ENCODE measurements at regions not wholly inside any gene's neighbourhood (a gene's known extent, or its start where the extent isn't known, plus 50 kb on each side); places are given as distances from the start of the nearest gene placed in this dataset.

DNA sequence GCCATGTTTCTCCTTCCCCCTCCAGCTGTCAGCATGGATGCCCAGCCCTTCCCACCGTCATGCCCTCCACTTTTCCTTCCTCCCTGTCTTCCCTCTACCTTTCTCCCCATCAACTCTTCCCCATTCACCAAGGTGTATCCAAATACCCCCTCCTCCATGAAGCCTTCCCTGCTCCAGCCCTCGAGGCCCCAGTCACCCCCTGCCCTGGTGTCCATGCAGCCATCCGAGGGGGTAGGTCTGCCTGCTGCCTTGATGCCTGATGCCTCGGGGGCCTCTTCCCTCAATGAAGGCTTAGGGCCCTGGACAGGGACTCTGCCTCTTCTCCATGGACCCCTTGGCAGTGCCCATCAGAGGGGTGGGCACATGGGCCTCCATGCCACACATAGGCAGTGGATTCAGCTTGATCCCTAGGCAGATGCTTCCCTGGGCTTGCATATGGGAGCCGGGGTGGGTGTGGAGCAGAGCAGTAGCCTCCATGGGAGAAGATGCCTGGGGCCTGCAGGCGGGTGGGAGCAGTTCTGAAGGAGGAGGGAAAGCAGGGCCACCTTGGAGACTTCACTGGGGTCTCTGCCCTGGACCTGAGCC is 795.8 kb downstream of the BRD1 start:
- no peak for DNase-seq

DNA sequence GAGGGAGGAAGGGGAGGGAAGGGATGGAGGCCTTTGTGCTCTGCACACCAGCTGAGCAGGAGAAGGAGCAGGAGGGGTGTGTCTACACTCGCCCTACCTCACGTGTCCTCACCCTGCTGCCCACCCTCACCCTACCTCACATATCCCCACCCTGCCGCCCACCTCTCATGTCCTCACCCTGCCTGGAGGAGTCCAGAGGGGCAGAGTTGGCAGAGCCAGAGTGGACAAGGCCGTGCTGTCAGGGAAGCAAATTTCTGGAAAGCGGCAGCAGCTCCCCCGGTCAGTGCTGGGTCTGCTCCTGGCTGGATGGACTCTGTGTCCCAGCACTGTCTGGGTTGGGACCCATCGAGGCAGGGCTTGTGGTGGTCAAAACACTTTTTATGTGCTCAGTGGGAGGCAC is 799.6 kb downstream of the BRD1 start:
- DNase-seq = no peak

GRCh38 chr22:49027368-49027670 is 800.4 kb downstream of the BRD1 start:
- DNase-seq = no peak

- peak; percentile 76 for DNase-seq
Measured at GRCh38 chr22:49026494-49027367, 800.9 kb downstream of the BRD1 start.

GRCh38 chr22:49025791-49026493 is 801.7 kb downstream of the BRD1 start:
- DNase-seq = no peak

DNA sequence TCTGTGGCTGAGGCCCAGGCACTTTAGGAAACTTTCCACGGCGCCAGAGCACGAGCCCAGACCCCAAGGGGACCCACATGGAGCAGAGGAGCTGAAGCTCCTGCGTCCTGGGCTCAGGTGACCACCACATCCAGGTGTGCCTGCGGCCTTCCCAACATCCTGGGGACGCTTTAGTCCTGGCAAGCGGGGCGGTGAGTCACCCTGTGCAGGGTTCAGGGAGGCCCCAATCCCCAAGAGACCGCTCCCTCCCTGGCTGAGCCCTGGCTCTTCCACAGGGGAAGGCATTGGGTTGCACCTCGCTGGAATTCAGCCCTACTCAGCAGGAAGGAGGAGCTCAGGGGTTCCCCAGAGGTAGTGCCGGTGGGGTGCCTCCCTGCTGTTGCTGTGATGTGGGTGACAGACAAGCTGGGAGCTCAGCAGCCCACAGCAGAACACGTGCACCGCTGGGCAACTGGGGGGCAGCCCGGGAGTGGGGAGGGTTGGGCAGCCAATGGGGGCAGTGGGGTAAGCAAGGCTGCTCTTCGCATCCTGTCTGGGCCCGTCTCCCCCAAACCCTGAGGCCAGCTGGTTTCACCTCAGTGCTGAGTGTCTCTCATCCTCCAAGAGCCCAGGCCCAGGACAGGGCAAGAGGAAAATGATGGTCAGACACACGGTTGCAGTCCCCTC is 802.8 kb downstream of the BRD1 start:
- peak; percentile 57 for DNase-seq

- peak; percentile 51 for DNase-seq
Measured at GRCh38 chr22:49023879-49024774, 803.5 kb downstream of the BRD1 start.

- no peak for DNase-seq
Measured at GRCh38 chr22:49023161-49023878, 804.4 kb downstream of the BRD1 start.

DNA sequence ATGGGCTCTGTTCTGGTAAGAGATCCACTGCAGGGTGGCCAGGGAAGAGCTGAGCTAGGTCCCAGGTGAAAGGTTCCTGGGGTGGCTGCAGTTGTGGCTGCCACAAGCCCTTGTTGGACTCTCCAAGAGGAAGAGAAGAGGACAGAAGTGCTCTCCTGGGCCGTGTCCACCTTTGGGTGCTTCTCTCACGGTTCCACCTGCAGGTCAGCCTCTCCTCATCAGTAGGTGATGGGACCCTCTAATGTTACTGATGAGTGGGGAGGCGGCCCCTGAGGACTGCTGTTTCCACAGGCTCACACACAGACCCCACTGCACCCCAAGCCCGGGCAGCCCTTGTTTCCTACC is 804.9 kb downstream of the BRD1 start:
- no peak for DNase-seq

- no peak for DNase-seq
Measured at GRCh38 chr22:49021926-49022815, 805.5 kb downstream of the BRD1 start.

- no peak for DNase-seq
Measured at GRCh38 chr22:49021131-49021925, 806.3 kb downstream of the BRD1 start.

GRCh38 chr22:49019737-49020713 is 807.6 kb downstream of the BRD1 start:
- DNase-seq = no peak

DNA sequence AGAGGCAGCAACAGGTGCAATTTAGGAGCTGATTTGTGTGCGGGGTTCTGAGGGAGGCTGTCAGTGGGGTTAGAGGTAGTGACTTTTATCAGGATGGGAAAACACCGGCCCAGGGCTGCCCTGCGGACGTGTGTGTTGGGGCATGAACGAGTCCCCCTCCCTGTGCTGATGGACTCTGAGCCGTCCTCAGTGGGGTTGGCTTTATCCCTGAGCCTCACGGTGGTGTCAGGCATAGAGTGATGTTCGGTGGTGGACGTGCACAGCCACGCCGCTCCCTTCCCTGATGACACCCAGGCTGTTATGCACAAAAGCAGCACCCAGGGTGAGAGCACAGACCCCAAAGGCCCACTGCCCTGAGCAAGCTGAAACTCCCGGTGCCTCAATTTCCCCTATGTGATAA is 809.1 kb downstream of the BRD1 start:
- no peak for DNase-seq

GRCh38 chr22:49017482-49018329 is 810.0 kb downstream of the BRD1 start:
- DNase-seq = no peak

DNA sequence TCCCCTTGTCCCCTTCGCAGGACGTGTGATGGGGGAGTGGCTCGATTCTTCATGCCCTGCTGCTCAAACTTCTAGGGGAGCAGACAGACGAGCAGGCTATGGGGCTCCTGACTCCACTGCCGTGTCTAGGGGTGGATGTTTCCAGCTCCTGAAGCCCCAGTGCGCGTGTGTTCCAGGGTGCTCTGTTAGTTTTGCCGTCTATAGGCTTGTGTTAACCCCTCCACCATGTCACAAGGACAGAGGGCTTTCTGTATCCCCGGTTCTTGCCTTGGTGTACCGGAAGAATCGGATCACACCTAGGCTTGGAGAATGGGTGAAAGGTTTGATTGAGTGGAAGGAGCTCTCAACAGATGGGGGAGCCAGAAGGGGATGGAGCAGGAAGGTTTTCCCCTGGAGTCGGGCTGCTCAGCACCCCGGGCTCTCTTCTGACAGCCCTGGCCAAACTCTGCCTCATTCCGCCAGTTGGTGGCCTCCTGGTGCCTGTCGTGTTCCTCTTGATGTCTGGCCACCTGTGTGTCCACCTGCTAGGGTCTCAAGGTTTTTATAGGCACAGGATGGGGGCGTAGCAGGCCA is 810.7 kb downstream of the BRD1 start:
- DNase-seq = no peak

- no peak for DNase-seq
Measured at GRCh38 chr22:49015993-49016908, 811.4 kb downstream of the BRD1 start.

Data from NCI-H2171 (cell line).